A549 (cell line): ENCODE measurements at regions not wholly inside any gene's neighbourhood (a gene's known extent, or its start where the extent isn't known, plus 50 kb on each side); places are given as distances from the start of the nearest gene placed in this dataset.

Source experiments
- ATAC-seq, 2 experiments: fragments of 200-7000 bp in 1 of 2; fragments of >200 bp in 1 of 2; cut with Nextera tagmentation in 1 of 2; cut with Tn5 transposase in 1 of 2; 3 replicates each; pipeline versions ENCODE4 v1.8.0 to v1.9.1; 2018 to 2020; ENCODE audit warnings: mild to moderate bottlenecking in 1 of 2, moderate library complexity in 1 of 2
- CTCF ChIA-PET: fragments of 300-600 bp; sonication (Branson Sonifier 250); formaldehyde crosslinking; extraction: SDS; loops from one replicate; lab custom pipeline; 2021; ENCODE audit warnings: antibody characterized with exemption, inconsistent platforms; lab: Yijun Ruan, JAX
- POLR2A ChIA-PET: fragments of 350-600 bp; formaldehyde crosslinking; extraction: SDS; loops from one replicate; lab custom pipeline; 2021; ENCODE audit warnings: antibody characterized with exemption, inconsistent platforms; lab: Yijun Ruan, JAX
- DNase-seq, 2 experiments: peaks; one replicate each; pipeline versions ENCODE4 v3.0.0 to v3.0.0-alpha.2; 2011 to 2016; ENCODE audit warnings: low read depth in 1 of 2, low spot score in 1 of 2
- FAIRE-seq: peaks from 2 replicates; lab custom pipeline; 2011; peaks lifted over from hg19 to GRCh38; lab: Jason Lieb, UNC
- H3K27ac ChIP-seq, 2 experiments: fragments of >200 bp; sonication (Bioruptor Twin); formaldehyde crosslinking; 3 replicates each; pipeline ENCODE4 v1.5.1; 2016 to 2017
- H3K4me1 ChIP-seq: fragments of >200 bp; sonication (Bioruptor Twin); formaldehyde crosslinking; 3 replicates; pipeline ENCODE4 v1.6.1; 2016
- H3K4me2 ChIP-seq: fragments of >200 bp; sonication (Bioruptor Twin); formaldehyde crosslinking; 3 replicates; pipeline ENCODE4 v1.6.1; 2016
- H3K4me3 ChIP-seq: fragments of >200 bp; sonication (Bioruptor Twin); formaldehyde crosslinking; 3 replicates; pipeline ENCODE4 v1.5.1; 2016
- H3K9me3 ChIP-seq: fragments of >200 bp; sonication (Bioruptor Twin); formaldehyde crosslinking; 3 replicates; pipeline ENCODE4 v1.6.1; 2016
- BHLHE40 ChIP-seq: IDR thresholded peaks from 2 replicates; pipeline ENCODE4 v1.6.1; 2012; ENCODE audit warnings: low read depth, low read length, inconsistent platforms
- CHD4 ChIP-seq: fragments of 200-600 bp; sonication (generic); IDR thresholded peaks from 2 replicates; pipeline ENCODE4 v1.6.1; 2016; ENCODE audit warnings: antibody characterized with exemption, mild to moderate bottlenecking, borderline replicate concordance
- EHMT2 ChIP-seq: fragments of 200-600 bp; sonication (generic); IDR thresholded peaks from 2 replicates; pipeline ENCODE4 v1.6.1; 2016; ENCODE audit warnings: antibody characterized with exemption, low read depth, mild to moderate bottlenecking, moderate library complexity
- EP300 ChIP-seq, 2 experiments: fragments of >200 bp; sonication (Bioruptor Twin); formaldehyde crosslinking; IDR thresholded peaks; 2 replicates in 1 of 2; 3 replicates in 1 of 2; pipeline ENCODE4 v1.6.1; 2016 to 2017
- FOSL2 ChIP-seq, 2 experiments: fragments of 450-650 bp in 1 of 2; fragments of >200 bp in 1 of 2; sonication (Bioruptor Twin) in 1 of 2; formaldehyde crosslinking; IDR thresholded peaks; 2 replicates each; pipeline versions ENCODE4 v1.5.0 to v1.6.1; 2016 to 2020; ENCODE audit warnings: mild to moderate bottlenecking in 1 of 2, moderate library complexity in 1 of 2
- HDAC2 ChIP-seq: fragments of 200-600 bp; sonication (generic); IDR thresholded peaks from 2 replicates; pipeline ENCODE4 v1.6.1; 2016
- HES2 ChIP-seq: fragments of >200 bp; sonication (Bioruptor Twin); formaldehyde crosslinking; IDR thresholded peaks from 2 replicates; pipeline ENCODE4 v1.6.1; 2016
- HOXA7 ChIP-seq: fragments of 250-450 bp; sonication (Bioruptor Pico); IDR thresholded peaks from 2 replicates; pipeline ENCODE4 v1.5.0; 2020; ENCODE audit warnings: mild to moderate bottlenecking, moderate library complexity
- HOXB13 ChIP-seq: fragments of 250-450 bp; sonication (Bioruptor Pico); IDR thresholded peaks from 2 replicates; pipeline ENCODE4 v1.5.0; 2020; ENCODE audit warnings: low read depth, mild to moderate bottlenecking, moderate library complexity
- JUNB ChIP-seq: fragments of >200 bp; sonication (Bioruptor Twin); formaldehyde crosslinking; IDR thresholded peaks from 2 replicates; pipeline ENCODE4 v1.6.1; 2016
- KDM1A ChIP-seq: fragments of 200-600 bp; sonication (generic); IDR thresholded peaks from 2 replicates; pipeline ENCODE4 v1.6.1; 2016; ENCODE audit warnings: low read depth, mild to moderate bottlenecking
- MAZ ChIP-seq: fragments of 150-350 bp; IDR thresholded peaks from 2 replicates; pipeline ENCODE4 v1.6.1; 2014; ENCODE audit warnings: antibody characterized with exemption, low read depth, low read length, borderline replicate concordance
- NFE2L2 ChIP-seq: fragments of 150-350 bp; conservative IDR thresholded peaks from 2 replicates; pipeline ENCODE4 v1.6.1; 2014; ENCODE audit warnings: low read length
- NPAS2 ChIP-seq: fragments of 250-450 bp; sonication (Bioruptor Pico); IDR thresholded peaks from 2 replicates; pipeline ENCODE4 v1.8.0; 2022; ENCODE audit warnings: mild to moderate bottlenecking, moderate library complexity, borderline replicate concordance
- NR3C1 ChIP-seq: fragments of >200 bp; sonication (Bioruptor Twin); formaldehyde crosslinking; IDR thresholded peaks from 3 replicates; pipeline ENCODE4 v1.6.1; 2017
- PHF8 ChIP-seq: fragments of 200-600 bp; sonication (generic); IDR thresholded peaks from 2 replicates; pipeline ENCODE4 v1.6.1; 2016; ENCODE audit warnings: low read depth, mild to moderate bottlenecking, antibody characterized with exemption, moderate library complexity, borderline replicate concordance
- POLR2AphosphoS2 ChIP-seq: conservative IDR thresholded peaks from 2 replicates; pipeline ENCODE4 v1.6.1; 2012; ENCODE audit warnings: low read length, improper control_type of control experiment, inconsistent platforms
- RARB ChIP-seq: fragments of 250-450 bp; sonication (Bioruptor Pico); IDR thresholded peaks from 2 replicates; pipeline ENCODE4 v1.8.0; 2021; ENCODE audit warnings: mild to moderate bottlenecking, moderate library complexity
- RCOR1 ChIP-seq: fragments of 150-350 bp; IDR thresholded peaks from 2 replicates; pipeline ENCODE4 v1.6.1; 2014; ENCODE audit warnings: antibody characterized with exemption, low read length, low read depth
- REST ChIP-seq: fragments of 200-600 bp; sonication (generic); IDR thresholded peaks from 2 replicates; pipeline ENCODE4 v1.6.1; 2016; ENCODE audit warnings: antibody characterized with exemption, mild to moderate bottlenecking, moderate library complexity
- RFX5 ChIP-seq: fragments of 450-650 bp; IDR thresholded peaks from 2 replicates; pipeline ENCODE4 v1.7.1; 2014; ENCODE audit warnings: antibody characterized with exemption, mild to moderate bottlenecking, moderate library complexity
- SMC3 ChIP-seq: fragments of >200 bp; sonication (Bioruptor Twin); formaldehyde crosslinking; IDR thresholded peaks from 3 replicates; pipeline ENCODE4 v1.6.1; 2018; ENCODE audit warnings: inconsistent platforms
- SREBF2 ChIP-seq: fragments of 450-650 bp; IDR thresholded peaks from 2 replicates; pipeline ENCODE4 v1.6.1; 2014; ENCODE audit warnings: mild to moderate bottlenecking, moderate library complexity
- ZNF302 ChIP-seq: fragments of 250-450 bp; sonication (Bioruptor Pico); IDR thresholded peaks from 2 replicates; pipeline ENCODE4 v1.9.0; 2021; ENCODE audit warnings: inconsistent platforms, mild to moderate bottlenecking, moderate library complexity
- WGBS: methylation state at CpG from one replicate; pipeline ENCODE4 v1.1.6; 2017; ENCODE audit errors: missing lambda C conversion rate; 5-methylcytosine and 5-hydroxymethylcytosine counted together

GRCh38 chr2:221750316-221750715, 178.2 kb upstream of the EPHA4 start:
- Histone ChIP-seq H3K27ac (no peak overlapping the region), H3K4me3 (no peak overlapping the region), H3K9me3 (no peaks in the 10 kb centered on the region), H3K4me2 (no peak overlapping the region), H3K4me1 (no peaks in the 10 kb centered on the region)
- FAIRE-seq (no peak), DNase-seq (no peak), ATAC-seq (no peak; a peak in 1 of 6 replicates)
- no peak for TF ChIP-seq HES2
- no peak for TF ChIP-seq RCOR1
- no peak for TF ChIP-seq MAZ
- TF ChIP-seq POLR2AphosphoS2, result no peak
- no peak for TF ChIP-seq EHMT2
- no peak for TF ChIP-seq HOXB13
- no peak for TF ChIP-seq RARB (CRISPR knock-in tag)
- no peak for TF ChIP-seq EP300 (IDR thresholded peaks at IDR 0.05)
- no peak for TF ChIP-seq SMC3
- no peak for TF ChIP-seq NPAS2 (CRISPR knock-in tag)
- TF ChIP-seq HOXA7 (CRISPR knock-in tag), result no peak
- TF ChIP-seq SREBF2, result no peak
- WGBS, result 5% methylated on average over 1 of the region's 1 CpG
- POLR2A ChIA-PET, result no interaction called here
- CTCF ChIA-PET, result no interaction called here

DNA sequence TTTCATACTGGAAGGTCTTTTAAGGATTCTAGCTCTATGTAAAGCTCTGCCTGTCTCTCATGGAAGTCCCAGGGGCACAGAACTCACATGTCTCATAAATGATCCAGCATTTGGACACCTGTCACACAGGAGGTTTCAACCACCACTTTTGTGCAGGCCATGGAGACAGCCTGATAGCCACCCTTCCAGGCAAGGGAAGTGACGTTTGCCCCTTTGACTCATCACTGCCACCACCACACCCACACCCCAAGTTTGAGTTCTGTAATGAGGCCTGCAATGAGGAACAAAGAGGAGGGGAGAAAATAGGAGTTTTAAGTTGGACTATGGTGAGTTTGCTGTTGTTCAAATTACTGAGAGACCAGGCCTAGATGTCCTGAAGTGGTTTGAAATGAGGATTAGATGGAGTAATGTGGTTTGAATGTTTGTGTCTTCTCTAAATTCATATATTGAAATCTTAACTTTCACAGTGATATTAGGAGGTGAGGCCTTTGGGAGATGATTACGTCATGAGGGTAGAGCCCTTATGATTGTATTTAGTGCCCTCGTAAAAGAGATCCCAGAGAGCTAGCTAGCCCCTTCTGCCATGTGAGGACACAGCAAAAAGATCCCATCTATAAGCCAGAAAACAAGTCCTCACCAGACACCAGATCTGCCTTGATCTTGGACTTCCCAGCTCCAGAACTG, 175.3 kb upstream of the EPHA4 start:
- H3K27ac ChIP-seq, result no peak overlapping the region
- no peaks in the 10 kb centered on the region for H3K9me3 ChIP-seq
- POLR2A ChIA-PET, result no interaction called here
- H3K4me1 ChIP-seq, result no peaks in the 10 kb centered on the region
- TF ChIP-seq ZNF302 (CRISPR knock-in tag) (no peak), REST (no peak), HOXA7 (CRISPR knock-in tag) (no peak), PHF8 (no peak), HDAC2 (no peak), RFX5 (no peak), KDM1A (no peak), CHD4 (no peak), FOSL2 (IDR thresholded peaks at IDR 0.05) (no peak), FOSL2 (CRISPR knock-in tag; IDR thresholded peaks at IDR 0.05) (no peak), NR3C1 (no peak), NFE2L2 (no peak), BHLHE40 (no peak), JUNB (no peak)
- TF ChIP-seq, all 56 proteins: peak for 0
- Histone ChIP-seq H3K4me3 (no peak overlapping the region), H3K4me2 (no peak overlapping the region)
- WGBS, result 30% methylated on average over 3 of the region's 3 CpGs
- CTCF ChIA-PET, result no interaction called here
- FAIRE-seq, result no peak
- DNase-seq, result no peak
- ATAC-seq, result no peak
